ENCODE measurements at regions not wholly inside any gene's neighbourhood (a gene's known extent, or its start where the extent isn't known, plus 50 kb on each side); places are given as distances from the start of the nearest gene placed in this dataset.

GRCh38 chr18:22355598-22355997 is 62.1 kb downstream of the CTAGE1 start:
- TF ChIP-seq CTCF (IDR thresholded peaks at IDR 0.05), result no peak
- TF ChIP-seq POLR2A (IDR thresholded peaks at IDR 0.05), result no peak
